K562 (cell line): ENCODE measurements at regions not wholly inside any gene's neighbourhood (a gene's known extent, or its start where the extent isn't known, plus 50 kb on each side); places are given as distances from the start of the nearest gene placed in this dataset.

Experiments used
- CHD4 ChIP-seq: fragments of 200-600 bp; sonication (generic); IDR thresholded peaks from 3 replicates; pipeline ENCODE4 v1.6.1; 2012; ENCODE audit warnings: low read depth, mild to moderate bottlenecking, mixed read lengths, low read length, inconsistent platforms; ENCODE audit not compliant: insufficient read depth, insufficient replicate concordance, poor library complexity, severe bottlenecking
- RFX5 ChIP-seq: IDR thresholded peaks from 2 replicates; pipeline ENCODE4 v1.6.1; 2011; ENCODE audit warnings: low read depth, mild to moderate bottlenecking, improper control_type of control experiment, low read length
- SIX5 ChIP-seq, 2 experiments: IDR thresholded peaks; 2 replicates each; pipeline ENCODE4 v1.6.1; 2011; ENCODE audit warnings: low read length in 2 of 2, borderline replicate concordance in 1 of 2, low read depth in 1 of 2, mild to moderate bottlenecking in 1 of 2, moderate library complexity in 1 of 2; ENCODE audit not compliant: insufficient read depth in 1 of 2

GRCh38 chr1:5693568-5693967 lies 298.7 kb downstream of the NPHP4 start:
- TF ChIP-seq CHD4: no peak
- TF ChIP-seq SIX5 (IDR thresholded peaks at IDR 0.05; ENCODE audit: borderline replicate concordance in 1 of 2, insufficient read depth in 1 of 2, low read depth in 1 of 2, low read length in 2 of 2): no peak
- no peak for TF ChIP-seq RFX5
